HG03095 (cell line): ENCODE measurements at regions not wholly inside any gene's neighbourhood (a gene's known extent, or its start where the extent isn't known, plus 50 kb on each side); places are given as distances from the start of the nearest gene placed in this dataset.
"Not testable (repeated sequence)": the region's sequence is repeated elsewhere in the genome, so short reads cannot be mapped to it uniquely, and the experiment has no call there.

Source experiments
- ATAC-seq: cut with Tn5 transposase; IDR thresholded peaks from one replicate; pipeline ENCODE4 v1.9.1; 2021; ENCODE audit warnings: moderate library complexity; ENCODE audit not compliant: unreplicated experiment

DNA sequence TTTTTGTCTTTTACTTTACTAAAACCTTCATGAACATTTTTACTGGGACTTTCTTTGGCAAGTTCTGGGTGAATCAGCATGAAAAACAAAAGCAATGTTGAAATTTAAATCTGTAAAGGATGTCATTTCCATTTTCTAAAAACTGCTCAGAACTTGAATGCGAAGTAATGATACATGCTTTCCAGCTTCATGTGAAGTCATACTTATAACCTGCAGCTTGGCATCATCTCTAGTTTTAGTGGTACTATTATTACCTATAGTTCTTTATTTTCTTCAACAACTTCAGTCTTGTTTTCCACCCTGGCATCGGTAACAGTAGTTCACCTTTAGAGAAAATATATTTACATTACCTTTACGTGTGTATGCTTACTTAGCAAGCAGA, 421.4 kb upstream of the DIPK2B start:
- no peak for ATAC-seq

DNA sequence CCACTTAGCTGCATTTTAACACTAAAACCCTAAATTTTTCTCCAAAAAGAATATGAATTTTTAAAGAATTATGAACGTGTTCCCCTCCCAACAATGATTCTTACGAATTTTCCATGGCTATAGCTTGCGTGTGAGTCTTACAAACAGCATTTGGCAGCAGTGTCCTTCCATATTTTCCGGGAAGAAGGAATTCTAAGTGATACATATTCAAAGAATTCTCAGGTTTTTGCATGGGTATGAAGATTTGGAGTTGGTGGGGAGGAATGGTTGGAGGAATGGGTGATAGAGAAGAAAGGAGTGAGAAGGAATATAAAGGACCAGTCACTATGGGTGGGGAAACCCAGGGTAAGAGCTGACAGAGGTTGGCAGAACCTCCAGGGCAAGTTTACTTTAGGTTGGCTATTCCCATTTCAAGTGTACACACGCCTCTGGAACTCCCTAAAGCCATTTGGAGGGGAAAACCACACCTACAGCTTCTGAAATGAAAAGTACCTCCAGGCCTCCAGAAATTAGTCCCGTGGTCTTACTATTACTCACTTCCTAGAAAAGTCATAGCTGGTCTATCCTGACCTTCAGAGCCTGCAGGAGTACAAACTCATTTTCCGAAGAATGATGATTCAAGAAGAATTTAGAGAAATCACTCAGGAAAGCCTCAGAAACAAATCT, 420.8 kb upstream of the DIPK2B start:
- ATAC-seq: no peak

DNA sequence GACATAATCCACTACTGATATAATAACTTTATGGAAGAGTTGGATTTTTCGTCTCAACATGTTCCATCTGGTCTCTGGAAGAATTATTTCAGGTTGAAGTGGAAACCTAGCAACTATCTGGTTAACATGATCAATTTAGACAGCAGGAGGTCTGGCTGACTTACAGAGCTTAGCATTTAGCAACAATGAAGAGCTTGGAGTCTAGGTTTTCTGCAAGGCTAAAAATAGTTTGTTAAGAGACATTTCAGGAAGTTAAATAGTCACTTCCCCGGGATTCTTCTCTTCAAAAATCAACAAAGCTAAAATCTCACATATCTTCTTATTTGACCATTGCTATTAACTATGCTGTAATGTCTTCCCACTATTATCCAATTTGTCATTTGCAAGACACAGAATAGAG, 418.6 kb upstream of the DIPK2B start:
- ATAC-seq: no peak

DNA sequence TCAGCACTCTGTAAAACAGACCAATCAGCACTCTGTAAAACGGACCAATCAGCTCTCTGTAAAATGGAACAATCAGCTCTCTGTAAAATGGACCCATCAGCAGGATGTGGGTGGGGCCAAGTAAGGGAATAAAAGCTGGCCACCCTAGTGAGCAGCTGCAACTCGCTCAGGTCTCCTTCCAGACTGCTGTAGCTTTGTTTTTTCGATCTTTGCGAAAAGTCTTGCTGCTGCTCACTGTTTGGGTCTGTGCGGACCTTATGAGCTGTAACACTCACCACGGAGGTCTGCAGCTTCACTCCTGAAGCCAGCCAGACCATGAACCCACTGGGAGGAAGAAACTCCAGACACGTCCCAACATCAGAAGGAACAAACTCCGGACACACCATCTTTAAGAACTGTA, 414.9 kb upstream of the DIPK2B start:
- ATAC-seq: not testable (repeated sequence)

DNA sequence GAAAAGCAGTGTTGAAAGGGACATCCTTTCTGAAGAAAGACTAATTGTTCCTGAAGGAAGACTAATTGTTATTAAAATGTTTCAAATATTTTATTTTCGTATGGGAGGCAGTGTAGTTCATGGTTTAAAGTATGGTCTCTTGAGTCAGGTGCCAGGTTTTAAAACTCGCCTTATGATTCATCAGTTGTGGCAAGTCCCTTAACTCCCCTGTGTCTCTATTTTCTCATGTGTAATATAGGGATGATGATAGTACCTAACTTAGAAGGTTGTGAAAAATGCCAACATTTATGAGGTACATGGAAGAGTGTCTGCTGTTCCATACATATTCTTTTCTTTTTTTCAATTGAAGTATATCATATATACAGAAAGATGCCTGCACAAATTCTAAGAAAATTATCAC, 414.2 kb upstream of the DIPK2B start:
- ATAC-seq: no peak

DNA sequence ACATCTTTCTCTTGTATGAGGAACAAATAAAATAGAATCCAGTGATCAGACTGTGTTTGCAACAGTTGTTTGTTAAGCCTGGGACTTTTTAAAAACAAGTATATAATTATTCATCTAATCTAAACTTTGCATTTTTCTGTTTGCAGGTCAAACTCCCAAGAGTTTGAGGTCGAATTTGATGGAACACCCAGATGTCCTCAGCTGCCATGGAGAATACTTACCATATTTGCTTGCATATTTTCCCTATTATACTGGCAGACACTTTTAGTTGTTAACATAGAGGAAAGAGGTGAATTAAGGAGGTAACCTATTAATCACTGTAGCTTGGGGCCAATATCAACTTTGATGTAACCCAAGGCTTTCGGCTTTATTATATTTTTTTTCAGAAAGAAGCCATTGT, 401.5 kb upstream of the DIPK2B start:
- ATAC-seq: no peak

DNA sequence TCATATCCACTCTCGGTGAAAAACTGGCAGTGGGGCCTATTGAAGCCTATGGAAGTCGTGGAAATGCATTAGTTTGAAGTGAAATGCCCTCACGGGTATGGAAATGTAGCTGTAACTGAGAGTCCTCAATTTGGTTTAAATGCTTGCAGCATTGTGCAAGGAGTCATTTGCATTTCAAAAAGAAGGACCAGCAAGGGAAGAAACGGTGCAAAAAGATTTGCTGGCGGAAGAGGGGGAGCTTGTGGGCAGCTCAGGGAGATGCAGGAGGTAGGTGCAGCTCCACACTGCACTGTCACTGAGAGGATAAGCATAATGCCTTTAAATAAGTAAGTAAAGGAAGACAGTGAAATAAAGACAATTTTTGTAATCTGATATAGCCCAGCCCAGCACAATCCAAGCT, 400.4 kb upstream of the DIPK2B start:
- no peak for ATAC-seq

DNA sequence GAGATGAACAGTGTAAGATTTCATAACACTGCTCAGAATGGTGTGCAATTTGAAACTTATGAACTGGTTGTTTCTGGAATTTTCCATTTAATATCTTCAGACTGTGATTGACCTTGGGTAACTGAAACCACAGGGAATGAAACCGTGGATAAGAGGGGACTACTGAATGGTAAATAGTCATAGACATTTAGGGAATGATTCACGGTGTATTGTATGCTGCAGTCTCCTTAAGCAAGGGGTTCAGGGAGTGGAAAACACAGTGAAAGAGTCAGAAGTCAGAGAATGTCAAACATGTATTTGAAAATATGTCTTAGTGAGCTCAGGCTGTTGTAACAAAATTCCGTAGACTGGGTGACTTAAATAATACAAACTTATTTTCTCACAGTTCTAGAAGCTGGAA, 398.2 kb upstream of the DIPK2B start:
- ATAC-seq: no peak

DNA sequence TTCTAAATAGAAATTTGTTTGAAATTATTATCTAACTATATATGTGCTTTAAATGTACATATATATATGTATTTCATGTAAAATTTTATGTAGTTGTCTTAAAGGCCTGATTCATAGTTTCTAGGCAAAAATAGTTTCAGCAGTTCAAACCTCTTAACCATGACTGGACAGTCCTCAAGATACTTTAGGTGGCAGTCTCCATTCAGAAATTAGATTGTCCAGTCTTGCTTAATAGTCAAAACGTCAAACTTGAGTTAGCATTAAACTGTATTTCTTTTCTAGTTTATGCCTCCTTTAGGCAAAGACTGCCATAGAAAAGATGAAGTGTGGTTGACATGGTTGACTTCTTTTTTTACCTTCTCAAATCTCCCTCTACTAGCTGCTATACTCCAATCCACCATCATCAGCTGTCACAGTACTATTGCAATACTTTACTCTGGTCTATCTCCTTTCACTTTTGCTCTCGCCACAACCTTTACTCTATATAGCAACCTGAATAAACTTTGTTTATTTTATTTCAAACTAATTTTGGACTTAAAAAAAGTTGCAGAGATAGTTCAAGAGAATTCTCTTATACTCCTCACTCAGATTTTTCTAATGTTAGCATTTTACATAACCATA, 395.6 kb upstream of the DIPK2B start:
- no peak for ATAC-seq

DNA sequence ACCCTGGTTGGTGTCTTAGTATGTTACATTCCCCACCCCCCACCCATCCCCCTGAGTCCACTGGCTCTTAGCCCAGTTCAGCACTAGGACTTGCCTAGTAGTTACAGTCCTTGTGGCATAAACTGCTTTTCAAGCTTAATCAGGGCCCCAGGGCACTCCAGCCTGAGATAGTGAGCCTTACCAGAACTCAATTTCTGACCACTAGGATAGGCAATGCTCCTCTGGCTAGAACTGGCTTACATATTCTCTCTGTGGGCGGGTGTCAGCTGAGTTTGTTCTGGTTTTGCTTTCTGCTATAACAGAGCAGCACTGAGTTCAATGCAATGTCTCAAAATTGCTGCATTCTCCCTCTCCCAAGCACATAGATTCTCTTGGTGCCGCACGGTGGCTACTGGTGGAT, 391.4 kb upstream of the DIPK2B start:
- ATAC-seq: no peak

DNA sequence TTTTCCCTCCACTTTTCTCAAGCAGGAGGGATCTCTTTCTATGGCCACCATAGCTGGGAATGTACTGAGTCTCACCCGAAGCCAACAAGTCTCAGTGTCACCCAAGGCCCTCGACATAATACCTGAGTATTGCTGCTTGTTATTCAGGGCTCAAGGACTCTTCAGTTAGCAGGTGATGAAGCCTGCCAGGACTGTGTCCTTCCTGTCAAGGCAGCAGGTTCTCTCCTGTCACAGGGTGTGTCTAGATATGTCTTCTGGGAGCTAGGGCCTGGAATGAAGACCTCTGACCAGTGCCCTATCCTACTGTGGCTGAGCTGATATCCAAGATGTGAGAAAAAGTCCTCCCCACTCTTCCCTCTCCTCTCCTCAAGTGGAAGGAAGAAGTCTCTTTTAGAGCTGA, 391.0 kb upstream of the DIPK2B start:
- ATAC-seq: no peak

DNA sequence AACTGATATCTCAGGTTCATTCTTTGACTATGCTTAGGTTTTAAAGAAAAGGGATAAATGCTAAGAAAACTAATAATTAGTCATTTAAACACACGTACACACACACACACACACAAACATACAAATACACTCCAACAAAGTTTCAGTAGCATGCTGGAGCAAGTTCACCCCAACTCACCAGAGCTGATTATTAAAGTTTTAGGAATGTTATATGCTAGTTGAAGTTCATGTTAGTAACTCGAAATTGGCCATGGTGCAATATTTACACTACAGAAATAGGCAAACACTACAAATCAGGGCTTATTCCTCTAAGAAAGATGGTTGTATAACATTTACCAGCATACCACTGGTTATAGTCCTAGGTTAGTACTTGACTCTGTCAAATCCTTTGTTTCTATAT, 384.0 kb upstream of the DIPK2B start:
- ATAC-seq: no peak

DNA sequence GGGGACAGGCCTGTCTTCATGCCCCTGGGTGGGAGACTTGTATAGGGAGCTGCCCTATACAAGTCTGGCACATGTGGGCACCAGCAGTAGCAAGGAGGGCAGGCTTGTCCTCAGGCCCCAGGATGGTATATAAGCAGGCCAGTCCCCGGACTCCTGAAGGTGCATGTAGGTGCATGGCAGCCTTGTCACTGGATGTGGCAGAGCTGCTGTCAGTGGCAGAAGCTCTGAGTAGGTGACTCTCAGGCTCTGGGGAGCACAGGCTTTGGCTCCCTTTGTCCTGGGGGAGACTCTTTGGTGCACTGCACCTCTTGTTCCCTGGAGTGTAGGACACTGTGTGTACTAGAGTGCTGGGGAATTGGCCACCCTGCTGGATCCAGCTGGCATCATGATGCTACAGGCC, 376.7 kb upstream of the DIPK2B start:
- no peak for ATAC-seq

DNA sequence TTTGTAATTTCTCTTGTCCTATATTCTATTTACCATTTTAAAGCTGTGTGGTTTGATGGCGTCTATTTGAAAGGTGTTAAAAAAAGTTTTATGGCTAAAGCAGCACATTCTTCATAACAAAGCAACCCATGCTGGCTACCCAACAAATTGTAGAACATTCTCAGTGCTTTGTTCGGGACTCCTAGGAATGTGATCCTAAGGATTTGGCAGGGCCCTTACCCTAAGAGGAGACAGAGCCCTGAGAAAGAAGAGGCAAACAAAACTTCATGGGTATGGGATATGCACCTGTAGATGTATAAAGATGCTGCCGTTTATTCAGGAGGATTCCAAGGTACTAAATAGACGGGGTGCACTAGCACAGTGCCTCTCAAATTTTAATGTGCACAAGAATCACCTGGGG, 370.8 kb upstream of the DIPK2B start:
- ATAC-seq: no peak

DNA sequence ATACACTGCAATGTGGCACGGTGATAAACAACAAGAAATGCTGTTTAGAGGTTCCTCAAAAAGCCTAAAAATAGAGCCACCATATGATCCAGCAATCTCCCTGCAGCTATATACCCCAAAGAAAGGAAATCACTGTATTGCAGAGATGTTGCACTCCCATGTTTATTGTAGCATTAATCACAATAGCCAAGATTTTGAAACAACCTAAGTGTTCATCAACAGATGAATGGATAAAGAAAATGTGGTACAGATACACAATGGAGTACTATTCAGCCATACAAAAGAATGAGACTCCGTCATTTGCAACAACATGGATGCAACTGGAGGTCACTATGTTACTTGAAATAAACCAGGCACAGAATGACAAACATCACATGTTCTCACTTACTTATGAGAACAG, 365.8 kb upstream of the DIPK2B start:
- no peak for ATAC-seq

DNA sequence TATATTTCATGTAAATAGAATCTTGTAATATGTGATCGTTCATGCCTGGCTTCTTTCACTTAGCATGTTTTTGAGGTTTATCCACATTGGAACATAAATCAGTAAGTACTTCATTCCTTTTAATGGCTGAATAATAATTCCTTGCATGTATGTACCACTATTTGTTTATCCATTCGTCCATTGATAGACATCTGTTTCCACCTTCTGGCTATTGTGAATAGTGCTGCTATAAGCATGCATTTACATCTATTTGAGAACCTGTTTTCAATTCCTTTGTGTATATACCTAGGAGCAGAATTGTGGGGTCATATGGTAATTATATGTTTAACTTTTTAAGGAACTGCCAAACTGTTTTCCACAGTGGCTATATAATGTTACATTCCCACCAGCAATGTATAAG, 356.7 kb upstream of the DIPK2B start:
- ATAC-seq: no peak

DNA sequence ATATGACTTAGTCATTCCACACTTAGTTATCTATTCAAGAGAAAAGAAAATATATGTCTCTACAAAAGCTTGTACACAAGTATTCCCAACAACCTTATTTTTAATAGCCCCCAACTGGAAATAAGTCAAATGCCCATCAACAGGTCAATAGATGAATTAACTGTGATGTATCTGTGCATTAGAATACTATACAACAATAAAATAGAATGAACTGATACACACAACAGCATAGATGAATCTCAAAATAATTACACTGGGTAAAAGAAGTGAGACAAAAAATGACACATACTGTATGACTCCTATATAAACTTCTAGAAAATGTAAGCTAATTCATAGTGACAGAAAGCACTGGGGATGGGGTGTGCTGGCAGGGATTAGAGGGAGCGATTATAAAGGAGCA, 354.1 kb upstream of the DIPK2B start:
- ATAC-seq: no peak

DNA sequence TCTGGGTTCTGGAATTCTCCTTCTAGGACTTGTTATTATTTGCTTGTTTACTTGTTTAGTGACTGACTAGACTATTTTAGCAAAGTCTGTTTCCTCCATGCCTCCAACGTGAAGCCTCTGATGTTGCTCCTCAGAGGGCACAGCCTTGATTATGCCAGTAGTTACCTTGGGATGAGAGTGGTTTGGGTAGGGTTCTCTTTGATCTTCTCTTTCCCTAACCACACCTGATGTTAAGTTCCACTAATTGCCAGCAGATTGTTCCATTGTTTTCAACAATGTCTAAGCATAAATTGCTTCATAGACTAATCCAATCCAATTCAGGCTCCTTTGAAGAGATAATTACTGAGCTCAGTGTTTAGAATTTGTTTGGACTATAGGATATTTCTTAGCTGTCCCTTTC, 352.7 kb upstream of the DIPK2B start:
- ATAC-seq: no peak

DNA sequence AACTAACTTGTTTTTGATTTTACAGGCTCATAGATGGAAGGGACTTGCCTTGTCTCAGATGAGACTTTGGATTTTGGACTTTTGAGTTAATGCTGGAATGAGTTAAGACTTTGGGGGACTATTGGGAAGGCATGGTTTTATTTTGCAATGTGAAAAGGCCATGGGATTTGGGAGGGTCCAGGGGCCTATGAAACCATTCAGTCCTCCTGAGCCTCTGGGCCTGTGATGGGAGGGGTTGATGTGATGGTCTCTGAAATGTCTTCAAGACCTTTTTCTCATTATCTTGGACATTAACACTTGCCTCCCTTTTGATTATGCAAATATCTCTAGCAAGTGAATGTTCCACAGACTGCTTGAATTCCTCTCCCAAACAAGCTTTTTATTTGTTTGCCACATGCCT, 346.0 kb upstream of the DIPK2B start:
- ATAC-seq: not testable (repeated sequence)

DNA sequence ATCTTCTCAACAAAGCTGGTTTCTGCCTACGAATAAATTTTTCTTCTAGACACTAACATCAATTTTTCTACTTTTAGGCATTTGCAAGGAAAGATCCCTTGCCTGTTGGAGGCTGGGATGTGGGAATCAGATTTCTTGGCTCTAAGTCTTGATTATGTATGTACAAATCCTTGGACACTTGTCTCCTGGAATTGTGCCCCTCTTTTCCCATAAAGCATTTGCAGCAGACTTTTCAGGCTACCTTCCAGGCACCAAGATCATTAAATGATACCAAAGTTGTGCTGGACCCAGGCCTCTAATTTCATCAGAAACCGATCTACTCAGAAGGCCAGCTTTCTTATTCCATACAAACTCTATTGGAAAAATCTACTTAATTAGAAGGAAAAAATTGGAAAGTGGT, 339.5 kb upstream of the DIPK2B start:
- no peak for ATAC-seq

DNA sequence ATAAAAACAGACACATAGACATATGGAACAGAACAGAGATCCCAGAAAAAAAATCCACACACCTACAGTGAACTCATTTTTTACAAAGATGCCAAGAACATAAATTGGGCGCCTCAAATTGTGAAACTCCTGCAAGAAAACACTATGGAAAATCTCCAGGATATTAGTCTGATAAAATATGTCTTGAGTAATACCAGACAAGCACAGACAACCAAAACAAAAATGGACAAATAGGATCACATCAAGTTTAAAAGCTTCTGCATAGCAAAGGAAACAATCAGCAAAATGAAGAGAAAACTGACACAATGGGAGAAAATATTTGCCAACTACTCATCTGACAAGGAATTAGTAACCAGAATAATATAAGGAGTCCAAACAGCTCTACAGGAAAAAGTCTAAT, 337.3 kb upstream of the DIPK2B start:
- no peak for ATAC-seq

DNA sequence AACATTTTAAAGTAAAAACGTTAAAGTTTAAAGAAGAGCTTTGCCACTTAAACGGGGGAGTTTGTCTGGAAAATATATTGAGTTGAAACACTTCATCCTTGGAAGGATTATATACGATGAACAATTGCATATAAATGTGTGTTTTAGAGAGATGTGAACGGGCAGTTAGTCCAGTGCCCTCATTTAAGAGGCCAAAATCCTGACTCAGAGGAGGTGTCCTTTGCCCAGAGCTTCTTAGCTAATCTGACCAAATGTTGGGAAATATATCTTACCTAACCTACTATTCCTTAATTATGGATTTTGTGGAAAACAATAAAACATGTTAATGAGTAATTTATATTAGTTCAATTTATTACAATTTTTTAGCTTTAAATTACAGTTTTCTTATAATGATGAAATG, 327.2 kb upstream of the DIPK2B start:
- ATAC-seq: no peak

DNA sequence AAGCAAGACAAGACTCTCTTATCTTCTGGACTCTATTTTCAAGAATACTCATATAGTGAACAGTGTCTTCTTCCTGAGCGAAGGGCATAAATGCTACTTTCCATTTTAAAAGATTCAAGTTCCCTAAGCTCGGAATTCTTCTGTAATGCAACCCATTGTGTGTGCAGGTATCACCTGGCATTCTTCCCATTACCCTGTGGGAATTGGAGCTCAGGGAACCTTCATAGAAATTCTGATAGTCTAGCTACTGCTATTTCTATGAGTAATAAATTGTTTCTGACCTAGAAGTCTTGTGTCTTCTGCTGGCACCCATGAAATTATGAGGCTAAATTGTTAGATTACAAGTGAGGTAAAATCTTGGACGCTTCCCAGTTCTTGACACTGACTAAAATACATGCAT, 324.1 kb upstream of the DIPK2B start:
- no peak for ATAC-seq
